H1 (cell line): ENCODE measurements at regions not wholly inside any gene's neighbourhood (a gene's known extent, or its start where the extent isn't known, plus 50 kb on each side); places are given as distances from the start of the nearest gene placed in this dataset.

Source experiments
- NANOG ChIP-seq: IDR thresholded peaks from 2 replicates; pipeline ENCODE4 v1.6.1; 2011; ENCODE audit warnings: low read length, low read depth, mild to moderate bottlenecking, inconsistent platforms; ENCODE audit not compliant: insufficient read depth, poor library complexity, severe bottlenecking
- YY1 ChIP-seq: IDR thresholded peaks from 2 replicates; pipeline ENCODE4 v1.6.1; 2011; ENCODE audit warnings: low read depth, mild to moderate bottlenecking, low read length
- ZNF274 ChIP-seq: IDR thresholded peaks from 2 replicates; pipeline ENCODE4 v1.7.0; 2012; ENCODE audit warnings: low read length, borderline replicate concordance; ENCODE audit errors: extremely low read depth
- TF ChIP-seq, protein P1 (sequence below), 3 experiments: IDR thresholded peaks; 1 replicate in 2 of 3; 2 replicates in 1 of 3; pipeline versions ENCODE4 v1.5.1 to v1.6.1; 2011; ENCODE audit warnings: low read length in 3 of 3, mild to moderate bottlenecking in 3 of 3, inconsistent platforms in 2 of 3, low read depth in 1 of 3, moderate library complexity in 1 of 3; ENCODE audit not compliant: insufficient read depth in 1 of 3; ENCODE audit errors: control extremely low read depth in 1 of 3

DNA sequence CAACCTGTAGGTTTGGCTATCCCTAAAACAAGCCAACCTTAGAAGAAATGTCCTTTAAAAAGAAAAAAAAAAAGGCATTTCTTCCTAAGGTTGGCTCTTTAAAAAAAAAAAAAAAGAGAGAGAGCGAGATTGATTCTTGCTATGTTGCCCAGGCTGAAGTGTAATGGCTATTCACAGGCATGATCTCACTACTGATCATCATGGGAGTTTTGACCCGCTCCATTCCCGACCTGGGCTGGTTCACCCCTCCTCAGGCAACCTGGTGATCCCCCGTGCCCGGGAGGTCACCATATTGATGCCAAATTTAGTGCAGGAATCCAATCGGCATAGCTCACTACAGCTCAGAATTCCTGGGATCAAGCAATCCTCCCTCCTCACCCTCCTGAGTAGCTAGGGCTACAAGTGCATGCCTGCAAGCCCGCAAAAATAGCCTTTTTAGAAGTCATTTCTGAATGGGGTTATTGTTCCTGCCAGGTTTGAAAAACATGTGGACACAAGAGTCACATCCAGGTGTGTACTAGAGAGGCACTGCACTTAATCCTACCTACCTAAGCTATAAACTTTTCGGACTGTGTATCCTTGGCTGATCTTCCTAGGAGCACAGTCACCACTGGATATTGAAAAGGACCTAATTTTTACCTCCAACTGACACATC lies 61.4 kb upstream of the ZCCHC13 start:
- no peak for TF ChIP-seq NANOG
- TF ChIP-seq, protein P1, sequence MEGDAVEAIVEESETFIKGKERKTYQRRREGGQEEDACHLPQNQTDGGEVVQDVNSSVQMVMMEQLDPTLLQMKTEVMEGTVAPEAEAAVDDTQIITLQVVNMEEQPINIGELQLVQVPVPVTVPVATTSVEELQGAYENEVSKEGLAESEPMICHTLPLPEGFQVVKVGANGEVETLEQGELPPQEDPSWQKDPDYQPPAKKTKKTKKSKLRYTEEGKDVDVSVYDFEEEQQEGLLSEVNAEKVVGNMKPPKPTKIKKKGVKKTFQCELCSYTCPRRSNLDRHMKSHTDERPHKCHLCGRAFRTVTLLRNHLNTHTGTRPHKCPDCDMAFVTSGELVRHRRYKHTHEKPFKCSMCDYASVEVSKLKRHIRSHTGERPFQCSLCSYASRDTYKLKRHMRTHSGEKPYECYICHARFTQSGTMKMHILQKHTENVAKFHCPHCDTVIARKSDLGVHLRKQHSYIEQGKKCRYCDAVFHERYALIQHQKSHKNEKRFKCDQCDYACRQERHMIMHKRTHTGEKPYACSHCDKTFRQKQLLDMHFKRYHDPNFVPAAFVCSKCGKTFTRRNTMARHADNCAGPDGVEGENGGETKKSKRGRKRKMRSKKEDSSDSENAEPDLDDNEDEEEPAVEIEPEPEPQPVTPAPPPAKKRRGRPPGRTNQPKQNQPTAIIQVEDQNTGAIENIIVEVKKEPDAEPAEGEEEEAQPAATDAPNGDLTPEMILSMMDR (IDR thresholded peaks at IDR 0.05; ENCODE audit: control extremely low read depth in 1 of 3, insufficient read depth in 1 of 3, low read depth in 1 of 3, low read length in 3 of 3): no peak
- TF ChIP-seq YY1: no peak
- TF ChIP-seq ZNF274: no peak
